NCI-H2196 treated with DMSO at 0.1 percent for 48 hours (cell line): ENCODE measurements at regions not wholly inside any gene's neighbourhood (a gene's known extent, or its start where the extent isn't known, plus 50 kb on each side); places are given as distances from the start of the nearest gene placed in this dataset.

Experiments
- DNase-seq: peaks from one replicate; lab custom pipeline; 2025; ENCODE audit not compliant: unreplicated experiment; lab: John Stamatoyannopoulos, UW

GRCh38 chr5:74167930-74168315 is 472.6 kb downstream of the ENC1 start:
- DNase-seq, result no peak

- DNase-seq, result no peak
These were observed 473.2 kb downstream of the ENC1 start for GRCh38 chr5:74167206-74167929.

- no peak for DNase-seq
These were observed 474.5 kb downstream of the ENC1 start for GRCh38 chr5:74166064-74166463.

GRCh38 chr5:74164725-74165235 is 475.7 kb downstream of the ENC1 start:
- DNase-seq, result no peak

GRCh38 chr5:74162524-74162923 is 478.0 kb downstream of the ENC1 start:
- DNase-seq, result no peak

- no peak for DNase-seq
These were observed 479.4 kb downstream of the ENC1 start for GRCh38 chr5:74161170-74161569.

- no peak for DNase-seq
These were observed 483.7 kb downstream of the ENC1 start for GRCh38 chr5:74156728-74157383.

- no peak for DNase-seq
These were observed 485.0 kb downstream of the ENC1 start for GRCh38 chr5:74155501-74155900.

- no peak for DNase-seq
These were observed 486.0 kb downstream of the ENC1 start for GRCh38 chr5:74154526-74154925.

- DNase-seq, result no peak
These were observed 487.2 kb downstream of the ENC1 start for GRCh38 chr5:74153255-74153790.

- DNase-seq, result no peak
These were observed 487.8 kb downstream of the ENC1 start for GRCh38 chr5:74152625-74153254.

- DNase-seq, result no peak
These were observed 488.4 kb downstream of the ENC1 start for GRCh38 chr5:74152136-74152535.

- no peak for DNase-seq
These were observed 491.1 kb downstream of the ENC1 start for GRCh38 chr5:74149395-74149794.

- no peak for DNase-seq
These were observed 492.2 kb downstream of the ENC1 start for GRCh38 chr5:74148321-74148720.

- DNase-seq, result no peak
These were observed 493.7 kb downstream of the ENC1 start for GRCh38 chr5:74146796-74147195.

GRCh38 chr5:74145951-74146350 is 494.6 kb downstream of the ENC1 start:
- no peak for DNase-seq

GRCh38 chr5:74143721-74144330 is 496.7 kb downstream of the ENC1 start:
- DNase-seq, result no peak

- no peak for DNase-seq
These were observed 497.4 kb downstream of the ENC1 start for GRCh38 chr5:74143151-74143550.

GRCh38 chr5:74141053-74141452 is 499.5 kb downstream of the ENC1 start:
- DNase-seq, result no peak

- DNase-seq, result no peak
These were observed 500.1 kb downstream of the ENC1 start for GRCh38 chr5:74140409-74140808.

- DNase-seq, result no peak
These were observed 500.9 kb downstream of the ENC1 start for GRCh38 chr5:74139589-74139988.
